Stimulated activated CD8-positive, alpha-beta memory T cell treated with anti-CD3 and anti-CD28 coated beads, Interleukin-4, amount 100 ng/mL, for 4 hours (primary cell): ENCODE measurements at regions not wholly inside any gene's neighbourhood (a gene's known extent, or its start where the extent isn't known, plus 50 kb on each side); places are given as distances from the start of the nearest gene placed in this dataset.
"Not testable (repeated sequence)": the region's sequence is repeated elsewhere in the genome, so short reads cannot be mapped to it uniquely, and the experiment has no call there.

Source experiments
- DNase-seq, 2 donors: peaks; one replicate each; pipeline ENCODE4 v3.0.0-alpha.2; 2020; ENCODE audit warnings: low read depth in 2 of 2, low spot score in 1 of 2

- DNase-seq, result not testable (repeated sequence)
These were observed 69.9 kb downstream of the ALG1L2 start for GRCh38 chr3:130151555-130151954.

- DNase-seq, result not testable (repeated sequence)
These were observed 71.6 kb downstream of the ALG1L2 start for GRCh38 chr3:130153247-130153646.

- DNase-seq, result not testable (repeated sequence)
These were observed 73.8 kb downstream of the ALG1L2 start for GRCh38 chr3:130155464-130155863.

- not testable (repeated sequence) for DNase-seq
These were observed 85.2 kb downstream of the ALG1L2 start for GRCh38 chr3:130166856-130167255.

- DNase-seq, result not testable (repeated sequence)
These were observed 93.6 kb downstream of the ALG1L2 start for GRCh38 chr3:130175195-130175594.

- not testable (repeated sequence) for DNase-seq
These were observed 95.0 kb downstream of the ALG1L2 start for GRCh38 chr3:130176476-130177256.

- not testable (repeated sequence) for DNase-seq
These were observed 97.2 kb downstream of the ALG1L2 start for GRCh38 chr3:130178835-130179234.

GRCh38 chr3:130179353-130179970 is 97.8 kb downstream of the ALG1L2 start:
- DNase-seq, result peak in 1 of 2 donors; percentile 5

GRCh38 chr3:130182475-130182874 is 100.8 kb downstream of the ALG1L2 start:
- not testable (repeated sequence) for DNase-seq

- not testable (repeated sequence) for DNase-seq
These were observed 102.1 kb downstream of the ALG1L2 start for GRCh38 chr3:130183689-130184088.

- not testable (repeated sequence) for DNase-seq
These were observed 102.8 kb downstream of the ALG1L2 start for GRCh38 chr3:130184152-130185024.

GRCh38 chr3:130201272-130201671 is 119.6 kb downstream of the ALG1L2 start:
- not testable (repeated sequence) for DNase-seq

GRCh38 chr3:130203633-130204032 is 122.0 kb downstream of the ALG1L2 start:
- DNase-seq, result not testable (repeated sequence)

GRCh38 chr3:130227540-130227939 is 117.9 kb upstream of the COL6A5 start:
- no peak for DNase-seq

- no peak for DNase-seq
These were observed 102.5 kb upstream of the COL6A5 start for GRCh38 chr3:130242850-130243569.

- no peak for DNase-seq
These were observed 101.7 kb upstream of the COL6A5 start for GRCh38 chr3:130243808-130244207.

GRCh38 chr3:130250982-130251381 is 94.5 kb upstream of the COL6A5 start:
- DNase-seq, result no peak

- no peak for DNase-seq
These were observed 90.0 kb upstream of the COL6A5 start for GRCh38 chr3:130255442-130255841.

GRCh38 chr3:130256821-130257340 is 88.6 kb upstream of the COL6A5 start:
- no peak for DNase-seq

GRCh38 chr3:130258532-130258952 is 86.9 kb upstream of the COL6A5 start:
- DNase-seq, result no peak
